ENCODE measurements at regions not wholly inside any gene's neighbourhood (a gene's known extent, or its start where the extent isn't known, plus 50 kb on each side); places are given as distances from the start of the nearest gene placed in this dataset.

DNA sequence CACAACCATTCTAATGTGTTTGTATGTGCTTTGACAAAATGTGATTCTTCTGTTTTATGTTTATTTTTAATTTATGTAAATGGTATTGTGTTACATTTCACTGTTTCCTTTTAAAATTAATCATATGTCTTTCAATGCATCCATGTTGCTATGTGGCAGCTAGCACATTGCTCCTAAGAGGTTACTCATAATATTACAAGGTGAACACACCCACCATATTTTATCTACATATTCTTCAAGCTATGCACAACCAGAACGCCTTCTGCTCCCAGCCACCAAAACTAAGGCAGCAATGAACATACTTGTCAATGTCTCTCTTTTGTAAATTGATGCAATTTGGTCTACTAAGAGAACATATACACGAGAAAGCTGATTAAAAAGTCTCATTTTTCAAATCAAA lies 160.6 kb upstream of the OSR1 start:
- H3K9me3 ChIP-seq: peaks cover 0 to 13% (median 0%) of the 10 kb centered on the region in 8 donors
- H3K27ac ChIP-seq: no peak overlapping the region
- no peak for DNase-seq
- no peak overlapping the region for H3K4me3 ChIP-seq
- no peaks in the 10 kb centered on the region for H3K4me1 ChIP-seq
- H3K36me3 ChIP-seq: no peaks in the 10 kb centered on the region
- intact Hi-C loops (cut with DNase I; ENCODE audit: low total_unique reads): no loop called here
- WGBS, 5 donors: 69 to 85% (median 77%) methylated on average over 2 of the region's 2 CpGs
- TF ChIP-seq, protein P1, sequence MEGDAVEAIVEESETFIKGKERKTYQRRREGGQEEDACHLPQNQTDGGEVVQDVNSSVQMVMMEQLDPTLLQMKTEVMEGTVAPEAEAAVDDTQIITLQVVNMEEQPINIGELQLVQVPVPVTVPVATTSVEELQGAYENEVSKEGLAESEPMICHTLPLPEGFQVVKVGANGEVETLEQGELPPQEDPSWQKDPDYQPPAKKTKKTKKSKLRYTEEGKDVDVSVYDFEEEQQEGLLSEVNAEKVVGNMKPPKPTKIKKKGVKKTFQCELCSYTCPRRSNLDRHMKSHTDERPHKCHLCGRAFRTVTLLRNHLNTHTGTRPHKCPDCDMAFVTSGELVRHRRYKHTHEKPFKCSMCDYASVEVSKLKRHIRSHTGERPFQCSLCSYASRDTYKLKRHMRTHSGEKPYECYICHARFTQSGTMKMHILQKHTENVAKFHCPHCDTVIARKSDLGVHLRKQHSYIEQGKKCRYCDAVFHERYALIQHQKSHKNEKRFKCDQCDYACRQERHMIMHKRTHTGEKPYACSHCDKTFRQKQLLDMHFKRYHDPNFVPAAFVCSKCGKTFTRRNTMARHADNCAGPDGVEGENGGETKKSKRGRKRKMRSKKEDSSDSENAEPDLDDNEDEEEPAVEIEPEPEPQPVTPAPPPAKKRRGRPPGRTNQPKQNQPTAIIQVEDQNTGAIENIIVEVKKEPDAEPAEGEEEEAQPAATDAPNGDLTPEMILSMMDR (IDR thresholded peaks at IDR 0.05 in 8 of 11, conservative IDR thresholded peaks at IDR 0.05 in 3 of 11): no peak
- TF ChIP-seq POLR2AphosphoS5 (IDR thresholded peaks at IDR 0.05) (no peak), POLR2A (IDR thresholded peaks at IDR 0.05) (no peak)
- no peaks in the 10 kb centered on the region for H3K27me3 ChIP-seq (replicated peaks in 1 of 7)

GRCh38 chr2:19507137-19507536 lies 148.7 kb upstream of the OSR1 start:
- Histone ChIP-seq H3K4me1 (no peaks in the 10 kb centered on the region), H3K36me3 (no peaks in the 10 kb centered on the region), H3K9me3 (no peaks in the 10 kb centered on the region), H3K27ac (no peak overlapping the region), H3K27me3 (replicated peaks in 1 of 7) (peaks cover 0 to 15% (median 0%) of the 10 kb centered on the region in 7 donors), H3K4me3 (no peak overlapping the region)
- no peak for TF ChIP-seq POLR2A (IDR thresholded peaks at IDR 0.05)
- no peak for TF ChIP-seq POLR2AphosphoS5 (IDR thresholded peaks at IDR 0.05)
- TF ChIP-seq, protein P1 (IDR thresholded peaks at IDR 0.05 in 8 of 11, conservative IDR thresholded peaks at IDR 0.05 in 3 of 11): no peak
- intact Hi-C loops (cut with DNase I; ENCODE audit: low total_unique reads): no loop called here
- WGBS, 5 donors: 64 to 84% (median 68%) methylated on average over 2 of the region's 2 CpGs
- no peak for DNase-seq

DNA sequence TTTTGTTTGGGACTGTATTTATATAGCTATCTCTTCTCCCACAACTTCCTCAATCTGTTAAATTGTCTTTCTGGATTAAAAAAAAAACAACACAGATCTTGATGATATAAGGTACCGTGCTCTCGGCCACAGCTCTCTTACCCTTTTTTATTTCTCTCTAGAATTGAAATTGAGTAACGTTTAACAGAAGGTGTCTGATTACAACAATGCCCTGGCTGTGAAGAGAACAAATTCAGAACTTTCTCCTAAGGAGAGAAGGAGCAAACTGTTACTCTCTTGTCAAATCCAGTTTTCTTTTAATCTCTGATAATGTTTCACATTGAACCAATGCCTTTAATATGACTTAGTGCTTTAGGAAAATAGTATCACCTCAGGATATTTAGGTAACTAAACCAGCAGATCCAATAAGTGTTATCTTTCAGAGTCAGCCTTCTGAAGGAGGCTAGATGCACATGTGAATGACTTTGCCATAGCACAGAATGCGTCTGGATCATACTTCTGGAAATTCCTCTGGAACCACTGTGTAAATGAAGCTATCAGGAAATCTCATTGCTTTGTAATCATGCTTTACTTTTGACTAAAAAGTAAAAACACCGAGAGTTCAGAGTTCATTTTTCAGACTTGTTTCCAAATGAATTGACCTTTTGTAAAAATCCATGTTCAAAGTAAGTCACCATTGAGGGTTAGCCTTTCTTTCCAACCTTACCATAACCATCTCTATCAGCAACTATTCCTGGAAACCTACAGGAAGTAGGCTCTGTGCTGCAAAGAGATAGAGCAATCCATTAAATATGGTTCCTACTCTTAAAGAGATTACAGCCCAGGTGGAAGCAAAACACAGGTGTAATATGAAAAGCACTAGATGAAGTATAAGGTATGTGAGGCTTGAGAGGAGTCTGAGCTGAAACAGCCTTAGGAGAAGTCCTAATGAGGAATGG lies 147.0 kb upstream of the OSR1 start:
- Histone ChIP-seq H3K36me3 (no peaks in the 10 kb centered on the region), H3K27ac (no peak overlapping the region), H3K4me1 (no peaks in the 10 kb centered on the region), H3K9me3 (no peaks in the 10 kb centered on the region), H3K27me3 (replicated peaks in 1 of 7) (peaks cover 0 to 15% (median 0%) of the 10 kb centered on the region in 7 donors), H3K4me3 (no peak overlapping the region)
- 40 to 44% (median 43%) methylated on average over 5 of the region's 5 CpGs for WGBS, 5 donors
- intact Hi-C loops (cut with DNase I; ENCODE audit: low total_unique reads): no loop called here
- TF ChIP-seq POLR2A (IDR thresholded peaks at IDR 0.05) (no peak), POLR2AphosphoS5 (IDR thresholded peaks at IDR 0.05) (no peak)
- TF ChIP-seq, protein P1 (IDR thresholded peaks at IDR 0.05 in 8 of 11, conservative IDR thresholded peaks at IDR 0.05 in 3 of 11): no peak
- no peak for DNase-seq

DNA sequence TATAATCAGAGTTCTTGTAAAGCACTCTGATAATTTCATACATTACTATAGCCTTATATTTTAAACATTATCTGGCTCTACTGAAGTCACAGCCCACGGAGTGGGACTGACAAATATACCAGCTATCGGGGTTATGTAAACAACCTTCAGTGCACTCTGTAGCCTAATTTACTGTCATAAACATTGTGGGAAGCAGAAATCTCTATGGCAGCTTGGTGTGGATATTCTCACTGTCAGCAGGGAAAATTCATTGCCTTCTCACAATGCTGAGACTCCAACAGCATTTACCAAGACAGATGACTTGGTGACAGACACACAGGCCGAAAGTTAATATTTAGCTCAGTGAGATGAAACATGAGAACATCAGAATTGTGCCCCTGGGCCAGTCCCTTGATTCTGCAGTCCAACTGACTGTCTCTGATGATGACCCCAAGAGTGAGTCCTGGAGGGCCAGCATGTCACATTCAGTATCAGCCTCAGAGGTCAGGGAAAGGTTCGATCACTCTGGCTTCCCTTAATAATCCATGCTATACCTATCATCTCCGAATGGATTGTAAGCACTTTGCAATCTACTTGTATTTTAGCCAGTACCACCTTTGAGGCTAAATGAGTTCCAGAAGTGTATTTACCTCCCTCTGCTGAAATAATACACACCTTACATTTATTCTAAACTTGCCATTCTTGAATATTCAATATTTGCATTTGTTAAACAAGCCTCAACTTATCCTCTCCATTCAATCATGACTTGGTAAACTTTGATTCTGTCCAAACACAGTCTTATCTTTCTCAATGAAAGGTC lies 146.2 kb upstream of the OSR1 start:
- H3K27ac ChIP-seq: no peak overlapping the region
- H3K4me3 ChIP-seq: no peak overlapping the region
- DNase-seq: no peak
- TF ChIP-seq, protein P1 (IDR thresholded peaks at IDR 0.05 in 8 of 11, conservative IDR thresholded peaks at IDR 0.05 in 3 of 11): no peak
- TF ChIP-seq POLR2AphosphoS5 (IDR thresholded peaks at IDR 0.05) (no peak), POLR2A (IDR thresholded peaks at IDR 0.05) (no peak)
- H3K27me3 ChIP-seq (replicated peaks in 1 of 7): peaks cover 0 to 15% (median 0%) of the 10 kb centered on the region in 7 donors
- H3K9me3 ChIP-seq: no peaks in the 10 kb centered on the region
- no peaks in the 10 kb centered on the region for H3K36me3 ChIP-seq
- H3K4me1 ChIP-seq: no peaks in the 10 kb centered on the region
- 54 to 75% (median 65%) methylated on average over 5 of the region's 5 CpGs for WGBS, 5 donors
- intact Hi-C loops (cut with DNase I; ENCODE audit: low total_unique reads): no loop called here
